H9 (cell line): ENCODE measurements at regions not wholly inside any gene's neighbourhood (a gene's known extent, or its start where the extent isn't known, plus 50 kb on each side); places are given as distances from the start of the nearest gene placed in this dataset.

Experiments
- DNase-seq: peaks from one replicate; pipeline ENCODE4 v3.0.0-alpha.2; 2017
- H2AFZ ChIP-seq: one replicate; pipeline ENCODE4 v1.6.1; 2013; ENCODE audit warnings: mild to moderate bottlenecking, low read length, control low read depth, moderate library complexity
- H2AK5ac ChIP-seq: 2 replicates; pipeline ENCODE4 v1.6.1; 2013; ENCODE audit warnings: low read length, control low read depth, mixed read lengths; ENCODE audit not compliant: insufficient read length
- H2BK120ac ChIP-seq: one replicate; pipeline ENCODE4 v1.6.1; 2013; ENCODE audit warnings: low read depth, mild to moderate bottlenecking, low read length, control low read depth, inconsistent platforms; ENCODE audit not compliant: poor library complexity, severe bottlenecking
- H2BK12ac ChIP-seq: 2 replicates; pipeline ENCODE4 v1.6.1; 2013; ENCODE audit warnings: low read length, control low read depth, mixed read lengths, low read depth; ENCODE audit not compliant: insufficient read length
- H2BK15ac ChIP-seq: 2 replicates; pipeline ENCODE4 v1.6.1; 2013; ENCODE audit warnings: low read depth, low read length, control low read depth
- H2BK20ac ChIP-seq: one replicate; pipeline ENCODE4 v1.6.1; 2013; ENCODE audit warnings: low read depth, mild to moderate bottlenecking, low read length, control low read depth, inconsistent platforms; ENCODE audit not compliant: poor library complexity, severe bottlenecking
- H2BK5ac ChIP-seq: 2 replicates; pipeline ENCODE4 v1.6.1; 2013; ENCODE audit warnings: low read length, control low read depth, mixed read lengths; ENCODE audit not compliant: insufficient read length
- H3K14ac ChIP-seq: 2 replicates; pipeline ENCODE4 v1.6.1; 2013; ENCODE audit warnings: low read length, control low read depth; ENCODE audit not compliant: insufficient read depth
- H3K18ac ChIP-seq: 2 replicates; pipeline ENCODE4 v1.6.1; 2013; ENCODE audit warnings: low read depth, mild to moderate bottlenecking, mixed read lengths, low read length, control low read depth; ENCODE audit not compliant: insufficient read length
- H3K23ac ChIP-seq: 2 replicates; pipeline ENCODE4 v1.6.1; 2013; ENCODE audit warnings: low read length, control low read depth, mixed read lengths, low read depth; ENCODE audit not compliant: insufficient read length
- H3K23me2 ChIP-seq: 2 replicates; pipeline ENCODE4 v1.6.1; 2013; ENCODE audit warnings: low read depth, mild to moderate bottlenecking, mixed read lengths, low read length, control low read depth; ENCODE audit not compliant: insufficient read length, poor library complexity, severe bottlenecking
- H3K27ac ChIP-seq: 2 replicates; pipeline ENCODE4 v1.5.1; 2013; ENCODE audit warnings: low read length, control low read depth, mixed read lengths, low read depth; ENCODE audit not compliant: insufficient read length
- H3K27me3 ChIP-seq: 2 replicates; pipeline ENCODE4 v1.6.1; 2013; ENCODE audit warnings: low read length, control low read depth, inconsistent platforms; ENCODE audit not compliant: insufficient read depth
- H3K4ac ChIP-seq: 2 replicates; pipeline ENCODE4 v1.6.1; 2013; ENCODE audit warnings: low read depth, mild to moderate bottlenecking, control low read depth, inconsistent platforms, low read length, moderate library complexity
- H3K4me1 ChIP-seq: 2 replicates; pipeline ENCODE4 v1.6.1; 2013; ENCODE audit warnings: low read length, control low read depth, inconsistent platforms; ENCODE audit not compliant: insufficient read depth
- H3K4me2 ChIP-seq: 2 replicates; pipeline ENCODE4 v1.6.1; 2013; ENCODE audit warnings: low read length, control low read depth, mixed read lengths; ENCODE audit not compliant: insufficient read length, insufficient read depth
- H3K56ac ChIP-seq: 2 replicates; pipeline ENCODE4 v1.6.1; 2013; ENCODE audit warnings: low read depth, mild to moderate bottlenecking, mixed read lengths, low read length, control low read depth; ENCODE audit not compliant: insufficient read length
- H3K79me1 ChIP-seq: 2 replicates; pipeline ENCODE4 v1.6.1; 2013; ENCODE audit warnings: low read depth, mild to moderate bottlenecking, moderate library complexity, low read length, control low read depth, inconsistent platforms; ENCODE audit not compliant: insufficient read depth, poor library complexity, severe bottlenecking
- H3K79me2 ChIP-seq: 2 replicates; pipeline ENCODE4 v1.6.1; 2013; ENCODE audit warnings: low read length, control low read depth, inconsistent platforms; ENCODE audit not compliant: insufficient read depth
- H3K9ac ChIP-seq: 2 replicates; pipeline ENCODE4 v1.6.1; 2013; ENCODE audit warnings: low read length, control low read depth, mixed read lengths; ENCODE audit not compliant: insufficient read length; ENCODE audit errors: extremely low read depth
- H3K9me3 ChIP-seq: one replicate; pipeline ENCODE4 v1.6.1; 2013; ENCODE audit warnings: low read depth, low read length, inconsistent platforms; ENCODE audit not compliant: control insufficient read depth
- H3T11ph ChIP-seq: one replicate; pipeline ENCODE4 v1.6.1; 2013; ENCODE audit warnings: mild to moderate bottlenecking, low read length, control low read depth, inconsistent platforms
- H4K20me1 ChIP-seq: one replicate; pipeline ENCODE4 v1.6.1; 2013; ENCODE audit not compliant: control insufficient read depth, insufficient read length, insufficient read depth
- H4K5ac ChIP-seq: 2 replicates; pipeline ENCODE4 v1.6.1; 2013; ENCODE audit warnings: low read depth, mild to moderate bottlenecking, mixed read lengths, low read length, control low read depth; ENCODE audit not compliant: insufficient read length
- H4K8ac ChIP-seq: replicated peaks from 2 replicates; pipeline ENCODE4 v1.6.1; 2013; ENCODE audit warnings: low read length, control low read depth, mixed read lengths, low read depth; ENCODE audit not compliant: insufficient read length
- H4K91ac ChIP-seq: 2 replicates; pipeline ENCODE4 v1.6.1; 2013; ENCODE audit warnings: low read depth, mild to moderate bottlenecking, moderate library complexity, mixed read lengths, low read length, control low read depth; ENCODE audit not compliant: insufficient read length
- H3K27ac Mint-ChIP-seq, 3 experiments: 2 replicates in 2 of 3; 3 replicates in 1 of 3; pipeline ENCODE4 v1.8.0; 2020 to 2021; ENCODE audit warnings: mixed read lengths in 3 of 3, mild to moderate bottlenecking in 1 of 3, moderate library complexity in 1 of 3
- H3K27me3 Mint-ChIP-seq: 2 replicates; pipeline ENCODE4 v1.8.0; 2021; ENCODE audit warnings: low read depth, mild to moderate bottlenecking, moderate library complexity, mixed read lengths
- H3K36me3 Mint-ChIP-seq, 3 experiments: 2 replicates in 2 of 3; 3 replicates in 1 of 3; pipeline ENCODE4 v1.8.0; 2020 to 2021; ENCODE audit warnings: low read depth in 3 of 3, mixed read lengths in 3 of 3; ENCODE audit not compliant: insufficient read depth in 1 of 3
- H3K4me1 Mint-ChIP-seq, 2 experiments: 2 replicates each; pipeline ENCODE4 v1.8.0; 2020; ENCODE audit warnings: mixed read lengths in 2 of 2
- H3K4me3 Mint-ChIP-seq, 2 experiments: 2 replicates in 1 of 2; 3 replicates in 1 of 2; pipeline ENCODE4 v1.8.0; 2020 to 2021; ENCODE audit warnings: mild to moderate bottlenecking in 2 of 2, mixed read lengths in 2 of 2, moderate library complexity in 1 of 2
- H3K9me3 Mint-ChIP-seq, 2 experiments: 2 replicates in 1 of 2; 3 replicates in 1 of 2; pipeline ENCODE4 v1.8.0; 2020; ENCODE audit warnings: mild to moderate bottlenecking in 2 of 2, mixed read lengths in 2 of 2, moderate library complexity in 1 of 2
- CTCF ChIP-seq: fragments of 200-600 bp; sonication (generic); conservative IDR thresholded peaks from 3 replicates; pipeline ENCODE4 v1.8.0; 2021; ENCODE audit warnings: antibody characterized with exemption, mild to moderate bottlenecking
- WGBS: extraction: QIAGEN DNeasy Blood & Tissue Kit; methylation state at CpG from one replicate; pipeline ENCODE4 v1.1.7; 2013; ENCODE audit warnings: missing lambda C conversion rate, low lambda C conversion rate, mixed read lengths; ENCODE audit not compliant: insufficient read length; ENCODE audit errors: extremely low coverage; 5-methylcytosine and 5-hydroxymethylcytosine counted together

GRCh38 chr18:67651438-67651837, 134.9 kb upstream of the DSEL start:
- Histone ChIP-seq H3K4me2 (no peak overlapping the region), H3K9me3 (no peaks in the 10 kb centered on the region), H2BK15ac (peak overlapping the region; percentile 24; the same call in 1 of the 2 replicates), H3K79me1 (no peaks in the 10 kb centered on the region), H3K27ac (no peak overlapping the region), H3K56ac (no peak overlapping the region), H2BK20ac (no peak overlapping the region), H3K27me3 (no peaks in the 10 kb centered on the region), H2AK5ac (no peak overlapping the region), H3T11ph (no peak overlapping the region), H4K20me1 (no peaks in the 10 kb centered on the region), H2BK5ac (no peak overlapping the region), H3K23ac (no peak overlapping the region), H3K23me2 (no peaks in the 10 kb centered on the region), H2BK120ac (no peak overlapping the region), H3K14ac (no peak overlapping the region), H3K18ac (no peak overlapping the region), H4K91ac (no peak overlapping the region), H2BK12ac (no peak overlapping the region), H4K8ac (peak overlapping the region; percentile 53), H3K79me2 (no peaks in the 10 kb centered on the region), H3K4me1 (peaks cover 4% of the 10 kb centered on the region; the same call in 1 of the 2 replicates), H3K4ac (no peak overlapping the region), H2AFZ (peak overlapping the region; percentile 65), H4K5ac (peak overlapping the region; percentile 20), H3K9ac (no peak overlapping the region)
- no CpG with 5 or more reads among the region's 4 CpGs for WGBS
- no peak for TF ChIP-seq CTCF
- peak; percentile 29 for DNase-seq
- Mint-ChIP-seq H3K27ac (no peak overlapping the region), H3K9me3 (no peaks in the 10 kb centered on the region), H3K36me3 (no peaks in the 10 kb centered on the region), H3K4me3 (no peak overlapping the region), H3K27me3 (no peaks in the 10 kb centered on the region), H3K4me1 (peaks cover 0 to 4% of the 10 kb centered on the region in 2 experiments; a peak in 1 of 4 replicates)
